Caco-2 (cell line): ENCODE measurements at regions not wholly inside any gene's neighbourhood (a gene's known extent, or its start where the extent isn't known, plus 50 kb on each side); places are given as distances from the start of the nearest gene placed in this dataset.

ENCODE experiments used
- BruUV-seq: library from RNA; stranded (reverse); fragments of 400-500 nt; replicated peaks from 2 replicates; lab custom pipeline; 2021; lab: Mats Ljungman, UMichigan
- CTCF ChIA-PET: fragments of 300-600 bp; sonication (Branson Sonifier 250); formaldehyde crosslinking; loops from one replicate; lab custom pipeline; 2022; ENCODE audit warnings: antibody characterized with exemption; lab: Charles Lee
- POLR2A ChIA-PET: fragments of 300-600 bp; sonication (Branson Sonifier 250); formaldehyde crosslinking; loops from one replicate; lab custom pipeline; 2022; ENCODE audit warnings: antibody characterized with exemption; lab: Charles Lee
- DNase-seq, 2 experiments: peaks; one replicate each; pipeline versions ENCODE4 v3.0.0 to v3.0.0-alpha.2; 2020 to 2022
- H3K27me3 ChIP-seq: replicated peaks from 2 replicates; pipeline ENCODE4 v1.6.0; 2011; ENCODE audit warnings: low read length; ENCODE audit not compliant: control insufficient read depth, insufficient read depth
- H3K36me3 ChIP-seq: 2 replicates; pipeline ENCODE4 v1.5.1; 2011; ENCODE audit warnings: low read length; ENCODE audit not compliant: control insufficient read depth, insufficient read depth
- H3K4me1 ChIP-seq: fragments of 250-450 bp; sonication (Bioruptor Pico); 2 replicates; pipeline ENCODE4 v1.5.1; 2020; ENCODE audit warnings: mild to moderate bottlenecking
- H3K4me3 ChIP-seq: 2 replicates; pipeline ENCODE4 v1.5.1; 2011; ENCODE audit warnings: low read depth, mild to moderate bottlenecking, control low read depth, low read length
- H3K9me3 ChIP-seq: fragments of 250-450 bp; sonication (Bioruptor Pico); 2 replicates; pipeline ENCODE4 v1.5.1; 2020; ENCODE audit warnings: mild to moderate bottlenecking, moderate library complexity
- H3K27ac Mint-ChIP-seq: one replicate; pipeline ENCODE4 v1.8.0; 2022; ENCODE audit warnings: mixed read lengths; ENCODE audit not compliant: unreplicated experiment
- H3K27me3 Mint-ChIP-seq: one replicate; pipeline ENCODE4 v1.8.0; 2022; ENCODE audit warnings: mixed read lengths; ENCODE audit not compliant: insufficient read depth, unreplicated experiment
- H3K36me3 Mint-ChIP-seq: one replicate; pipeline ENCODE4 v1.8.0; 2022; ENCODE audit warnings: mild to moderate bottlenecking, mixed read lengths; ENCODE audit not compliant: insufficient read depth, unreplicated experiment
- H3K4me1 Mint-ChIP-seq: one replicate; pipeline ENCODE4 v1.8.0; 2022; ENCODE audit warnings: low read depth, mixed read lengths; ENCODE audit not compliant: unreplicated experiment
- H3K4me3 Mint-ChIP-seq: one replicate; pipeline ENCODE4 v1.8.0; 2022; ENCODE audit warnings: mild to moderate bottlenecking, moderate library complexity, mixed read lengths; ENCODE audit not compliant: unreplicated experiment
- H3K9me3 Mint-ChIP-seq: one replicate; pipeline ENCODE4 v1.8.0; 2022; ENCODE audit warnings: mixed read lengths; ENCODE audit not compliant: unreplicated experiment
- intact Hi-C: fragments of 100-400 bp; cut with micrococcal nuclease; formaldehyde crosslinking; loops from one replicate; pipeline ENCODE4 v1.10.0; 2022; ENCODE audit not compliant: unreplicated experiment
- TF ChIP-seq, protein P1 (sequence below), 2 experiments: fragments of 200-600 bp in 1 of 2; IDR thresholded peaks; 1 replicate in 1 of 2; 2 replicates in 1 of 2; pipeline versions ENCODE4 v1.5.1 to v1.8.0; 2011 to 2022; ENCODE audit warnings: antibody characterized with exemption in 1 of 2, control low read depth in 1 of 2, inconsistent platforms in 1 of 2, low read depth in 1 of 2, low read length in 1 of 2, mild to moderate bottlenecking in 1 of 2, moderate library complexity in 1 of 2; ENCODE audit not compliant: insufficient read depth in 1 of 2, severe bottlenecking in 1 of 2, unreplicated experiment in 1 of 2

DNA sequence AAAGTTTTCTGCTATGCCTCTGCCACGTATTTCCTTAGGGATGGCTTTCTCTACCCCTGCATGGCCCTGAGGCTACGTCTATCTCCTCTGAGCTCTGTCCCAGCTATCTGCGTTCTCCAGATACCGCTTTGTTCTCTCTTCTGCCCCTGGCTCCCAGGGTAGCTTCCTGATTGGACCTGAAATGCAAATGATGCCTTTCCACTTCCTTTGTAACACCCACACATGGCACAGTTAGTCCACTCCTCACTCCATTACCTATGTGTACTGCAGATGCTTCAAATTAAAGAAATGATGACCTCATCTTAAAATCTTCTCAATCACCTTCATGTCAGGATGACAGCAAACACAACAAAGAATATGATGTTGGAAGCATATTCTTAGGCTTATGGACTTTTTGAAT lies 138.6 kb upstream of the POGK start:
- CTCF ChIA-PET: no interaction called here
- no peaks in the 10 kb centered on the region for H3K36me3 ChIP-seq
- no peaks in the 10 kb centered on the region for H3K27me3 ChIP-seq
- DNase-seq: no peak
- intact Hi-C loops: no loop called here
- Mint-ChIP-seq H3K4me3 (no peak overlapping the region), H3K9me3 (no peaks in the 10 kb centered on the region), H3K4me1 (no peaks in the 10 kb centered on the region), H3K27me3 (peaks cover 4% of the 10 kb centered on the region), H3K36me3 (no peaks in the 10 kb centered on the region), H3K27ac (no peak overlapping the region)
- H3K4me3 ChIP-seq: no peak overlapping the region
- TF ChIP-seq, protein P1, sequence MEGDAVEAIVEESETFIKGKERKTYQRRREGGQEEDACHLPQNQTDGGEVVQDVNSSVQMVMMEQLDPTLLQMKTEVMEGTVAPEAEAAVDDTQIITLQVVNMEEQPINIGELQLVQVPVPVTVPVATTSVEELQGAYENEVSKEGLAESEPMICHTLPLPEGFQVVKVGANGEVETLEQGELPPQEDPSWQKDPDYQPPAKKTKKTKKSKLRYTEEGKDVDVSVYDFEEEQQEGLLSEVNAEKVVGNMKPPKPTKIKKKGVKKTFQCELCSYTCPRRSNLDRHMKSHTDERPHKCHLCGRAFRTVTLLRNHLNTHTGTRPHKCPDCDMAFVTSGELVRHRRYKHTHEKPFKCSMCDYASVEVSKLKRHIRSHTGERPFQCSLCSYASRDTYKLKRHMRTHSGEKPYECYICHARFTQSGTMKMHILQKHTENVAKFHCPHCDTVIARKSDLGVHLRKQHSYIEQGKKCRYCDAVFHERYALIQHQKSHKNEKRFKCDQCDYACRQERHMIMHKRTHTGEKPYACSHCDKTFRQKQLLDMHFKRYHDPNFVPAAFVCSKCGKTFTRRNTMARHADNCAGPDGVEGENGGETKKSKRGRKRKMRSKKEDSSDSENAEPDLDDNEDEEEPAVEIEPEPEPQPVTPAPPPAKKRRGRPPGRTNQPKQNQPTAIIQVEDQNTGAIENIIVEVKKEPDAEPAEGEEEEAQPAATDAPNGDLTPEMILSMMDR (IDR thresholded peaks at IDR 0.05; ENCODE audit: insufficient read depth in 1 of 2, low read depth in 1 of 2, low read length in 1 of 2, severe bottlenecking in 1 of 2, unreplicated experiment in 1 of 2): no peak
- POLR2A ChIA-PET: no interaction called here
- BruUV-seq: no TSS peak
- no peaks in the 10 kb centered on the region for H3K4me1 ChIP-seq
- H3K9me3 ChIP-seq: no peaks in the 10 kb centered on the region

DNA sequence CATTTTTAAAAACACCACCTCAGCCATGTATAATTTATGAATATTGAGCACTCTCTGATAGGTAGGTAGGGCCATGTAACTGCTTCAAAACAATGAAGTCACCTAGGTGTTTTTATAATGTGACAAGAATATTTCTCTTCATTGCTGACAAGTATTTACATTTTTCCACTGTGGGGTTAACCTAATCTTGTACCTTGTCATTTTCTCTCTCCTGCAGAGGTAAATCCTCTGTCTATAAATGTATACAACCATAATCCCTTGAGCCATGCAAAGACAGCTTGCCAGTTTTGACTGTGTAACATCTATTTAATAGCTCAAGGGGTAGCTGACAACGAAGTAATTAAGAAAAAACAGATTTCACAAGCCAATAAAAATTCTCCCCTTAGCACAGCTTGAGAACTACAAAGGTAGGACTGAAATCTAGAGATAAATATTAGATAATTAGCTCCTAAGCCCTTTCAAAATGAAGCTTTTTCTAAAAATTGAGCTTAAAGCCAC lies 137.6 kb upstream of the POGK start:
- Mint-ChIP-seq H3K36me3 (no peaks in the 10 kb centered on the region), H3K27me3 (peaks cover 4% of the 10 kb centered on the region), H3K4me3 (no peak overlapping the region), H3K4me1 (no peaks in the 10 kb centered on the region), H3K27ac (no peak overlapping the region), H3K9me3 (no peaks in the 10 kb centered on the region)
- Histone ChIP-seq H3K27me3 (no peaks in the 10 kb centered on the region), H3K4me1 (no peaks in the 10 kb centered on the region), H3K36me3 (no peaks in the 10 kb centered on the region), H3K9me3 (no peaks in the 10 kb centered on the region), H3K4me3 (no peak overlapping the region)
- no TSS peak for BruUV-seq
- ChIA-PET POLR2A (no interaction called here), CTCF (no interaction called here)
- DNase-seq: no peak
- intact Hi-C loops: no loop called here
- TF ChIP-seq, protein P1 (IDR thresholded peaks at IDR 0.05; ENCODE audit: insufficient read depth in 1 of 2, low read depth in 1 of 2, low read length in 1 of 2, severe bottlenecking in 1 of 2, unreplicated experiment in 1 of 2): no peak

DNA sequence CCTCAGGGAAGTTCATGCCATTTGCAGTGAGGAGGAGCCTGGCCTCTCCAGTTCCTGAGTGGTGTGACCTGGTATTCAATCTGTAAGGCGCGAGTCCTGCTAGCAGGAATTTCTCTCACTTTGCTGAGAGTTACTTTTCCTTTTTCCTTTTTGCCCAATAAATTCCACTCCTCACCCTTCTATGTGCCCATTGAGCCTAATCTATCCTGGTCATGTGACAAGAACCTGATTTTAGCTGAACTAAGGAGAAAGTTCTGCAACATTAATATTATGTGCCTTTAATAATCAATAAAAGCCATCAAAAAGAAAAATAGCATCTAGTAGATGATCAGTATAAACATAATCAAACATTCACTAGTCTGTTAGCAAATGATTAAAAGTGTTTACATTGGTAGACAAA lies 136.1 kb upstream of the POGK start:
- Histone ChIP-seq H3K9me3 (no peaks in the 10 kb centered on the region), H3K4me3 (no peak overlapping the region), H3K27me3 (no peaks in the 10 kb centered on the region), H3K4me1 (no peaks in the 10 kb centered on the region), H3K36me3 (no peaks in the 10 kb centered on the region)
- POLR2A ChIA-PET: no interaction called here
- Mint-ChIP-seq H3K36me3 (no peaks in the 10 kb centered on the region), H3K27ac (no peak overlapping the region), H3K9me3 (no peaks in the 10 kb centered on the region), H3K4me3 (no peak overlapping the region), H3K27me3 (peaks cover 4% of the 10 kb centered on the region), H3K4me1 (no peaks in the 10 kb centered on the region)
- TF ChIP-seq, protein P1 (IDR thresholded peaks at IDR 0.05; ENCODE audit: insufficient read depth in 1 of 2, low read depth in 1 of 2, low read length in 1 of 2, severe bottlenecking in 1 of 2, unreplicated experiment in 1 of 2): no peak
- intact Hi-C loops: no loop called here
- DNase-seq: no peak
- no TSS peak for BruUV-seq
- CTCF ChIA-PET: no interaction called here
